HG03175 (cell line): ENCODE measurements at regions not wholly inside any gene's neighbourhood (a gene's known extent, or its start where the extent isn't known, plus 50 kb on each side); places are given as distances from the start of the nearest gene placed in this dataset.

Experiments
- ATAC-seq: cut with Tn5 transposase; IDR thresholded peaks from one replicate; pipeline ENCODE4 v1.9.1; 2021; ENCODE audit warnings: mild to moderate bottlenecking, moderate library complexity; ENCODE audit not compliant: unreplicated experiment

GRCh38 chr15:38164061-38164460 is 88.6 kb upstream of the SPRED1 start:
- ATAC-seq: no peak

- no peak for ATAC-seq
Observed at GRCh38 chr15:38164507-38164906, 88.1 kb upstream of the SPRED1 start.

GRCh38 chr15:38168467-38169070 is 84.1 kb upstream of the SPRED1 start:
- ATAC-seq: no peak

- no peak for ATAC-seq
Observed at GRCh38 chr15:38171973-38172372, 80.7 kb upstream of the SPRED1 start.

GRCh38 chr15:38174691-38175090 is 77.9 kb upstream of the SPRED1 start:
- ATAC-seq: no peak

- ATAC-seq: peak; percentile 91
Observed at GRCh38 chr15:38176155-38176554, 76.5 kb upstream of the SPRED1 start.

GRCh38 chr15:38176691-38177090 is 75.9 kb upstream of the SPRED1 start:
- no peak for ATAC-seq

GRCh38 chr15:38182900-38183299 is 69.7 kb upstream of the SPRED1 start:
- ATAC-seq: no peak

GRCh38 chr15:38186507-38186906 is 66.1 kb upstream of the SPRED1 start:
- ATAC-seq: no peak

GRCh38 chr15:38187630-38188313 is 64.9 kb upstream of the SPRED1 start:
- ATAC-seq: no peak

GRCh38 chr15:38189671-38190295 is 62.9 kb upstream of the SPRED1 start:
- no peak for ATAC-seq

- ATAC-seq: no peak
Observed at GRCh38 chr15:38190501-38190900, 62.1 kb upstream of the SPRED1 start.

- no peak for ATAC-seq
Observed at GRCh38 chr15:38192496-38192895, 60.1 kb upstream of the SPRED1 start.

- ATAC-seq: no peak
Observed at GRCh38 chr15:38193496-38193895, 59.1 kb upstream of the SPRED1 start.

GRCh38 chr15:38195191-38195901 is 57.3 kb upstream of the SPRED1 start:
- ATAC-seq: no peak

GRCh38 chr15:38196076-38196475 is 56.6 kb upstream of the SPRED1 start:
- no peak for ATAC-seq

GRCh38 chr15:38197553-38197952 is 55.1 kb upstream of the SPRED1 start:
- no peak for ATAC-seq

- no peak for ATAC-seq
Observed at GRCh38 chr15:38201714-38202113, 50.9 kb upstream of the SPRED1 start.

- no peak for ATAC-seq
Observed at GRCh38 chr15:38202361-38202760, 50.3 kb upstream of the SPRED1 start.
